Frontal cortex (tissue), 3 donors: ENCODE measurements at regions not wholly inside any gene's neighbourhood (a gene's known extent, or its start where the extent isn't known, plus 50 kb on each side); places are given as distances from the start of the nearest gene placed in this dataset.
"Not testable (repeated sequence)": the region's sequence is repeated elsewhere in the genome, so short reads cannot be mapped to it uniquely, and the experiment has no call there.

Experiments used
- DNase-seq, 2 donors: peaks; one replicate each; pipeline ENCODE4 v3.0.0; 2012; ENCODE audit warnings: low spot score in 2 of 2
- FAIRE-seq: peaks from 2 replicates; lab custom pipeline; 2012; peaks lifted over from hg19 to GRCh38; lab: Jason Lieb, UNC
- donor health status: control.
- donor health status: control.
- donor health status: control.

DNA sequence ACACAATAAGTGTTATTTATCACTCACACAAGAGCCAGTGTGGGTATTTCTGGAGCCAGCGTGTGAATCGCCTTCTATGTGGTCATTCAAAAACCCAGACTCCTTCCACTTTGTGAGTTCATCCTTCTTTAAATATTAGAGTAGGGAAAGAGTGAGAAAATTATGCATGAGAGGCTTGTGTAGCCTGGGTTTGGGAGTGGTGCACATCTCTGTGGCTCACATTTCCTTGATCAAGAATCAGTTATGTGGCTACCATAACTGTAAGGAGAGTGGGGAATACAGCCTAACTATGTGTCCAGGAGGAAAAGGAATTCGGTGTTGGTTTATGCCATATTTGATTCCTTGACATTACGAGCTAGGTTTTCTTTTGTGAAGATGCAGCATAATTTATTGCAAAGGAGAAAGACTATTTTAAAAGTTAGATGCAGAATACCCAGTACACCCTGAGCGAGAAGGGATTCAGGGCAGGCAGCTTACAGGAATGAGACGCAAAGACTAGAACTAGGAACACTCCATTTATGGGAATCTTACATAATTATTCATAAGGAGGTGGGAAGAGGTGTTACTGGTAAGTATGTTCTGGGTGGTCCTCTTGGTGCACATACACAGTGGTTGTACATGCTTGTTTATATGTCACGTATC, 638.5 kb downstream of the COL12A1 start:
- FAIRE-seq = no peak
- no peak for DNase-seq

GRCh38 chr6:74557236-74557635, 648.6 kb downstream of the COL12A1 start:
- no peak for DNase-seq
- FAIRE-seq = no peak

DNA sequence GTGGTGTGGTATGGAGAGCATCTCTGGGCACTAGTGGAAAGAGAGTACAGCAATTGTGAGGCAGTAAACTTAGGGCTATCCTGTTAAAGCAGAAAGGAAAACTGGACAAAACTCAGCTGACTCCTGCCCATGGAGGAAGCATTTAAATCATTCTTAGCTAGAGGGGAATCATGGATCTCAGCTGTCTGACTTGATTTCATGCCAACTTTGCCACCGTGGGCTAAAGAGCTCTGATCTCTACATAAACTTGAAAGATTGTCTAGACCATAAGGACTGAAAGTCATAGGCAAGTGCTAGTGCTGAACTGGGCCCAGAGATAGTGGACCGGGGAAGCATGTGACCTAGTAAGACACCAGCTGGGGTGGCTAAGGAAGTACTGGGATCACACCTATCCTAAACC, 651.8 kb downstream of the COL12A1 start:
- DNase-seq (no peak), FAIRE-seq (no peak)

- FAIRE-seq (no peak), DNase-seq (no peak)
Observed at GRCh38 chr6:74551896-74552295, 654.0 kb downstream of the COL12A1 start.

GRCh38 chr6:74550821-74551220, 655.0 kb downstream of the COL12A1 start:
- FAIRE-seq = no peak
- no peak for DNase-seq

- FAIRE-seq (no peak), DNase-seq (no peak)
Observed at GRCh38 chr6:74549746-74550145, 656.1 kb downstream of the COL12A1 start.

- DNase-seq (no peak), FAIRE-seq (no peak)
Observed at GRCh38 chr6:74534465-74535211, 671.2 kb downstream of the COL12A1 start.

DNA sequence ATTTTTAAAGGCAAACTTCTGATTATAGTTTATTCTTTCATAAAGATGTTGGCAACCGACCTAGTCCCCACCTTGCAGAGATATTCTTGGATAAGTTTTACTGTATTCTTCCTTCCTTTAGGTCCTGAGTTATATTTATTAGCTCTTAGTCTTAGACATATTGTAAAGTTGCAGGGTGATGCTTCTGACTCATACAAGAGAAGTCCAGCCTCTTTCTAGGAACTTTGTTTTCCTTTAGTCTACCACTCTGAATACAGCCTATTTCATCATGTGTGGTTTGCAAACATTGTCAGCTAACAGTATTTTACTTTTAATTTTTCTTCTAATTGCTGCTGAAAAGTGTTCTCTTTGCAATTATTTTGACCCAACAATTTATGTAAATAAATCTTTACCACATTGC, 686.7 kb downstream of the COL12A1 start:
- no peak for DNase-seq
- FAIRE-seq = no peak

- FAIRE-seq (no peak), DNase-seq (no peak)
Observed at GRCh38 chr6:74518035-74518434, 687.8 kb downstream of the COL12A1 start.

DNA sequence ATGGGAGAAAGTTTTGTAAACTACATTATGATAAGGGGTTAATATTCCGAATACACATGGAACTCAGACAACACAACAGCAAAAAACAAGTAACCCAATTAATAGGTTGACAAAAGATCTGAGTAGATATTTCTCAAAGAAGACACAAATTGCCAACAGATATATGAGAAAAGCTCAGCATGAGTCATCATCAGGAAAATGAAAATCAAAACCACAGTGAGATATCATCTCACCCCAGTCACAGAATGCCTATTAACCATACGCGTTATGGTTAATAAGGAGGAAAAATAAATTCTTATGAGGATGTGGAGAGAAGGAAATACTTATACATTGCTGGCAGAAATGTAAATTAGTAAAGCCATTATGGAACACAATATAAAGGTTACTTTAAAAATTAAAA, 695.0 kb downstream of the COL12A1 start:
- FAIRE-seq (no peak), DNase-seq (no peak)

- no peak for FAIRE-seq
- no peak for DNase-seq
Observed at GRCh38 chr6:74507649-74508048, 698.2 kb downstream of the COL12A1 start.

DNA sequence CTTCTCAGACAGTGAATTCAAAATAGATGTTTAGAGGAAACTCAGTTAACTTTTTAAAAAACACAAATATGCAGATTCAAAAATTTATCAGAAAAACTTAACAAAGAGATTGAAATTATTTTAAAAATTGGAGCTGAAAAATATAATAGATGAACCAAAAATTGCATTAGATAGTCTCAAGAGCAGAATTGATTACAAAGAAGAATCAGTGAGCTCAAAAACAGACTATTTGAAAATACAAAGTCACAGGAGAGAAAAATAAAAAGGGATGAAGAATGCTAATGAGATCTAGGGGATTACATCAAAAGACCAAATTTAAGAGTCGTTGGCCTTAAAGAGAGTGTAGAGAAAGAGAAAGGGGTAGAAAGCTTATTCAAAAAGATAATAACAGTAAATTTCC, 700.5 kb downstream of the COL12A1 start:
- no peak for FAIRE-seq
- DNase-seq = no peak

GRCh38 chr6:74504941-74505340, 700.9 kb downstream of the COL12A1 start:
- FAIRE-seq = no peak
- DNase-seq = no peak

DNA sequence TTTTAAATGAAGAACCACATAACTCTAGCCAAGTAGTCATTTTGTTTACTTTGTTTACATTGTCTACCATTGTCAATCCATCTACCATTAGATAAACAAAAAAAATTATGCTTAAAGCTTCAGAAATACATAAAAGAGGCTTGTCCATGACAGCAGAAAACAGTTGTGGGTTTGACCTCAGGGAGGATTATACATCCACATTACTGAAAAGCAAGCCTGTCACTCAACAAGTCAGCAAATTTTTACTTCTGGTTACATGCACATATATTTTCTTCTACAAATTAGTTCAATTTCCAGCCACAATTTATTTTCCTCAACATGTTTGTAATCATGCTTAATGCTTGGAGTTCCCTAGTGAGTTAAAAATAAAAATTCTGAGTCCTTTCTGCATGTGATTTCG, 713.3 kb downstream of the COL12A1 start:
- no peak for DNase-seq
- FAIRE-seq = no peak

DNA sequence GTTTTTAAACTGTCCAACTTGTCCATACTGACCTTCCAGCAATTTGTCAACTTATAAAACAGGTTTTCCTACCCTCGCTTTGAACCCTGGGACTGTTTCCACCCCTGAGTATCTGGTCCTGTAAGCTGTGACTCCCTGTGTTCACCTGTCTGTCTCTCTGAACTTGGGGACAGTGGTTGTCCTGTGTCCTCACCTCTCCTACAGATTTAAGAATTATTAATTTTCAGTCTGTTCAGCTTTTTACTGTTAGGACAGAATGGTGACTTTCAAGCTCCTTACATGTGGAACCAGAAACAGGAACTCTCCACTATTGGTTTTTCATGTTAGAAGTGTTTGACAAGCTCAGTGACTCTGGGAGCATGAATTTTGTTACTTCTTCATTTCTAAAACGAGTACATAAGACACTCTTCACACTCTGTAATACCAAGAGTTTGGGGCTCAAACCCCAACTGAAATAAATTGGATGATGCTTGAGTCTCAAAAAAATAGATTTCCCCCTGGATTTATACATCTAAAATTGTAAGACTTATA, 713.9 kb downstream of the COL12A1 start:
- no peak for FAIRE-seq

DNA sequence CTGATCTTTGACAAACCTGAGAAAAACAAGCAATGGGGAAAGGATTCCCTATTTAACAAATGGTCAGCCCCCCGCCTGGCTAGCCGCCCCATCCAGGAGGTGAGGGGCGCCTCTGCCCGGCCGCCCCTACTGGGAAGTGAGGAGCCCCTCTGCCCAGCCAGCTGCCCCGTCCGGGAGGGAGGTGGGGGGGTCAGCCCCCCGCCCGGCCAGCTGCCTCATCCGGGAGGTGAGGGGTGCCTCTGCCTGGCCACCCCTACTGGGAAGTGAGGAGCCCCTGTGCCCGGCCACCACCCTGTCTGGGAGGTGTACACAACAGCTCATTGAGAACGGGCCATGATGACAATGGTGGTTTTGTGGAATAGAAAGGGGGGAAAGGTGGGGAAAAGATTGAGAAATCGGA, 717.1 kb downstream of the COL12A1 start:
- not testable (repeated sequence) for DNase-seq, FAIRE-seq

More for the DNA sequence above, 713.9 kb downstream of the COL12A1 start:
- DNase-seq = no peak

GRCh38 chr6:74482180-74482579, 723.7 kb downstream of the COL12A1 start:
- DNase-seq (no peak), FAIRE-seq (no peak)

DNA sequence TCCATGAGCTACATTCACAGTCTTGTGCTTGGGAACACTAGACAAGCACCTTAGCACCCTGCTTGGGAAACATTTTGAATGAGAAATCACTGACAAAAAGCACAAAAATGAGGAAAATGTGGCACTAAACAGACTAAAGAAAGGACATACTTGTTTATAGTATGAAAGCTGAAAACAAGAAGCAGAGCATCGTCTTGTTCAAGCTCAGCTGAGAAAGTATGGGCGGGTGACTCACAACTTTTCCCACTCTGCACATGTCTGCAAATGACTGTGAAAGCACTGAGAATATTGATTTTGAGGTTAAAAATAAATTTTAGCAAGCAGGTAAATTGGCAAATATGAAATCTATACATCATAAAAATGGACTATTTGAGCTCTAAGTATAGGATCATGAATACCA, 725.3 kb downstream of the COL12A1 start:
- FAIRE-seq = no peak
- no peak for DNase-seq

GRCh38 chr6:74479960-74480359, 725.9 kb downstream of the COL12A1 start:
- DNase-seq (no peak), FAIRE-seq (no peak)

DNA sequence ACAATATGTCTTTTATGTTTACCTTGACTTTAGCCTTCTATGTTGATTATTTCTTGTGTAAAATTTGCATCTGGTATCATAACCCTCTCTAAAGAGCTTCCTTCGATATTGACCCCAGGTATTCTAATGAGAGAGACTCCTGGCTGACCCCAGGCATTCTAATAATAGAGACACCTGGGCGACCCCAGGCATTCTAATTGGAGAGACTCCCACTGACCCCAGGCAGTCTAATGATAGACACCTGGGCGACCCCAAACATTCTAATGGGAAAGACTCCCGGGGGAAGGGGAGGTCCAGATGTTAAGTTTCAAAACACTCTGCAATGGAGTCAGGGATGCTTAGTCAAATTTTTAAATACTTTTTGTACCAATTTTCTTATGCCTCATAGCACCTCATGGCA, 726.4 kb downstream of the COL12A1 start:
- DNase-seq (no peak), FAIRE-seq (no peak)

DNA sequence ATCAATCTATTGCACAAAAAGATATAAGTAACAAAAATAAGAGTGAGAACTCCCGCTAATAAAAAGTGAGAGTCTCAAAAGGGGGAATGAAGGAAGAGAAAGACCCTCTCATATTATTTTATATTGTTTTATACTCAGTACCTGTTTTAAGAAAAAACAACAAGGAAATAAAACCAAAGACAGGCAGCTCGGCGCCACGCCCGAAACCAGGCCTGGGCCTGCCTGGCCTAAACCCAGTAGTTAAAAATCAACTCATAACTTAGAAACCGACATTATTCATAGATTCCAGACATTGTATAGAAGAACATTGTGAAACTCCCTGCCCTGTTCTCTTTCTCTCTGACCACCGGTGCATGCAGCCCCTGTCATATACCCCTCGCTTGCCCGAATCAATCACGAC, 731.8 kb downstream of the COL12A1 start:
- FAIRE-seq, DNase-seq: not testable (repeated sequence)
